AG10803 (cell line): ENCODE measurements at regions not wholly inside any gene's neighbourhood (a gene's known extent, or its start where the extent isn't known, plus 50 kb on each side); places are given as distances from the start of the nearest gene placed in this dataset.
"Not testable (repeated sequence)": the region's sequence is repeated elsewhere in the genome, so short reads cannot be mapped to it uniquely, and the experiment has no call there.

Experiments used
- DNase-seq: peaks from one replicate; pipeline ENCODE4 v3.0.0; 2010; ENCODE audit warnings: low read depth
- H3K4me3 ChIP-seq: 2 replicates; pipeline ENCODE4 v1.5.1; 2011; ENCODE audit warnings: mild to moderate bottlenecking, low read length, control low read depth
- CTCF ChIP-seq: conservative IDR thresholded peaks from 2 replicates; pipeline ENCODE4 v1.5.1; 2011; ENCODE audit warnings: mild to moderate bottlenecking, low read length, control low read depth, inconsistent platforms

GRCh38 chr1:76687307-76688175, 179.7 kb upstream of the ST6GALNAC5 start:
- no peak overlapping the region for H3K4me3 ChIP-seq
- TF ChIP-seq CTCF = no peak
- no peak for DNase-seq

- no peak overlapping the region for H3K4me3 ChIP-seq
- no peak for TF ChIP-seq CTCF
- DNase-seq = no peak
Observed at GRCh38 chr1:76690766-76691165, 176.5 kb upstream of the ST6GALNAC5 start.

GRCh38 chr1:76695535-76695934, 171.7 kb upstream of the ST6GALNAC5 start:
- no peak overlapping the region for H3K4me3 ChIP-seq
- no peak for DNase-seq
- TF ChIP-seq CTCF = no peak

- TF ChIP-seq CTCF = no peak
- DNase-seq = no peak
Observed at GRCh38 chr1:76697361-76697760, 169.9 kb upstream of the ST6GALNAC5 start.

GRCh38 chr1:76699646-76700045, 167.6 kb upstream of the ST6GALNAC5 start:
- not testable (repeated sequence) for DNase-seq, H3K4me3 ChIP-seq

More at GRCh38 chr1:76697361-76697760, 169.9 kb upstream of the ST6GALNAC5 start:
- H3K4me3 ChIP-seq = no peak overlapping the region

- H3K4me3 ChIP-seq, DNase-seq: not testable (repeated sequence)
Observed at GRCh38 chr1:76700200-76700599, 167.1 kb upstream of the ST6GALNAC5 start.

GRCh38 chr1:76705560-76705959, 161.7 kb upstream of the ST6GALNAC5 start:
- no peak overlapping the region for H3K4me3 ChIP-seq
- TF ChIP-seq CTCF = no peak
- no peak for DNase-seq

GRCh38 chr1:76713535-76713934, 153.7 kb upstream of the ST6GALNAC5 start:
- no peak for TF ChIP-seq CTCF
- no peak overlapping the region for H3K4me3 ChIP-seq
- no peak for DNase-seq
